HG03558 (cell line): ENCODE measurements at regions not wholly inside any gene's neighbourhood (a gene's known extent, or its start where the extent isn't known, plus 50 kb on each side); places are given as distances from the start of the nearest gene placed in this dataset.
"Not testable (repeated sequence)": the region's sequence is repeated elsewhere in the genome, so short reads cannot be mapped to it uniquely, and the experiment has no call there.

Experiments
- ATAC-seq: cut with Tn5 transposase; IDR thresholded peaks from one replicate; pipeline ENCODE4 v1.9.1; 2021; ENCODE audit warnings: moderate number of reproducible peaks; ENCODE audit not compliant: unreplicated experiment; ENCODE audit errors: extremely low read depth

DNA sequence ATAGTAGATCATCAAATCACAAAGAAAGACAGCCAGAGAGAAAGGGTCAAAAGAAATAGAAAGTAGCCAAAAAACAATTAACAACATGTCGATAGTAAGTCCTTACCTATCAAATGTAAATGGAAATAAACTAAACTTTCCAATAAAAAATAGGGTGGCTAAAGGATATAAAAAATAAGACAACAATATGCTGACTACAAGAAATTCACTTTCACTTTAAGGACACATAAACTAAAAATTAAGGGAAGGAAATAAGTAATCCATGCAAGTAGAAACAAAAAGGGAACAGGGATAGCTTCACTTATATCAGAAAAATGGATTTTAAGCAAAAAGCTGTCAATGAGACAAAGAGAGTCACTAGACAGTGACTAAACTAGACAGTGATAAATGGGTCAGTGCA is 903.9 kb upstream of the ZEB2 start:
- no peak for ATAC-seq

DNA sequence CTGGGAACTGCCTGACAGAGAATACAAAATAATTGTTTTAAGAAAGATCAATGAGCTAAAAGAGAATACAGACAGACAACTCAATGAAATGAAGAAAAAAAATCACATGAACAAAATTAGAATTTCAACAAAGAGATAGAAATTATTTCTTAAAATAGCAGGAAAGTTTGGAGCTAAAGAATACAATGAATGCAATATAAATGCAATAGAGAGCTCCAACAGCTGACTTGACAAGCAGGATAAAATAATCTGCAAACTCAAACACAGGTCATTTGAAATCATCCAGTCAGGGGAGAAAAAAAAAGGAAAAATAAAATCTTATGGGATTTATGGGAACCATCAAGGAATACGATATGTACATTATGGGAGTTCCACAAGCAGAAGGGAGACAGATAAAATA is 902.7 kb upstream of the ZEB2 start:
- ATAC-seq: no peak

DNA sequence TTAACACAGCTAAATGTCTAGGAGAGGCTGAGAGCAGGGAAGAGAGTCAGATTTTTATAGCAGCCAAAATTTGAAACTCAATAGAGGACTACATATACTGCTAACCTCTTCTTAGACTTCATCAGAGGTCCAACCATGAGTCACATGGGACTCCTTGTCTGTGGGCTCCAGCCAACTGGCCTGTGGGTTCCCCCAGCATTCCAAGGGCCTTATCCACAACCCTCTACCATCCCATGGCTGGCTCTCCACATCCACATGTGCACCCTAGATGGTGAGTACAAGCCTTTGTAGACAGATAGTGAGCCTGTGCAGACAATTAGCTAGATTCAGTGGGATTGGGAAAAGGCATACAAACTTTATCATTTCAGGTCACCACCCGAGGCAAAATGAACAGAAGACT is 901.9 kb upstream of the ZEB2 start:
- ATAC-seq: no peak

DNA sequence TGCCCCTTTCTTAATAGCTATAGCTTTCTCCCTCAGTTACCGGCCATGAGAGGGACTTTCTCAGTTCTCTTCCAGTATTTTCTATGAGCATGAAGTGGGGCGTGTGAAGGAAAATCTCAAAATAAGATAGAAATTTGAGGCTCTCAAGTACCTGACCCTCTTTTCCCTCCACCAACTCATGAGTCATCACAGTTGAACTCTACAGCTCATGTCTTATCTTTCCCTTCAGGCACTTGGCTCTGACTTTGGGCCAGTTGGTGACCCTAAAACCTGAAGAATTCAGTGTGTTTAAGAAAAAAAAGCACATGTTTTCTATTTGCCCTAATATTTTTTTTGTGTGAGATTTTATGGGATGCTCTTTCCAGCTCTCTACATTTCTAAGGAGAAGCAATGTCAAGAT is 896.7 kb upstream of the ZEB2 start:
- ATAC-seq: no peak

DNA sequence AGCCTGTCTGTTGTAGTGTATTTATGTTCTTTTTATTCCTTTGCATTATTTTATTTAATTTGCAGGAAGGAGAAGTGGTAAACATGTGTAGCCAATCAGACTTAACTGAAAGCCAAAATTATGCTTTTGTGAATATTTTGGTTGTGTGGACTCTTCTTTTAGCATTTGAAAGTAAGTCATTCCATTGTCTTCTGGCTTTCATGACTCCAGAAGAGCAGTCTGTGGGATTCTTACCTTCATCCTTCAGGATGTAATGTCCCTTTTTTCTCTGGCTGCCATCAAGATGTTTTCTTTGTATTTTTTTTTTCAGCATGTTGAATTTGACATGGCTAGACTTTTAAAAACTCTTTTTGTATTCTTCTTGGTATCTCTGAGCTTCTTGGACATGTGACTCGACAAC is 895.2 kb upstream of the ZEB2 start:
- no peak for ATAC-seq

DNA sequence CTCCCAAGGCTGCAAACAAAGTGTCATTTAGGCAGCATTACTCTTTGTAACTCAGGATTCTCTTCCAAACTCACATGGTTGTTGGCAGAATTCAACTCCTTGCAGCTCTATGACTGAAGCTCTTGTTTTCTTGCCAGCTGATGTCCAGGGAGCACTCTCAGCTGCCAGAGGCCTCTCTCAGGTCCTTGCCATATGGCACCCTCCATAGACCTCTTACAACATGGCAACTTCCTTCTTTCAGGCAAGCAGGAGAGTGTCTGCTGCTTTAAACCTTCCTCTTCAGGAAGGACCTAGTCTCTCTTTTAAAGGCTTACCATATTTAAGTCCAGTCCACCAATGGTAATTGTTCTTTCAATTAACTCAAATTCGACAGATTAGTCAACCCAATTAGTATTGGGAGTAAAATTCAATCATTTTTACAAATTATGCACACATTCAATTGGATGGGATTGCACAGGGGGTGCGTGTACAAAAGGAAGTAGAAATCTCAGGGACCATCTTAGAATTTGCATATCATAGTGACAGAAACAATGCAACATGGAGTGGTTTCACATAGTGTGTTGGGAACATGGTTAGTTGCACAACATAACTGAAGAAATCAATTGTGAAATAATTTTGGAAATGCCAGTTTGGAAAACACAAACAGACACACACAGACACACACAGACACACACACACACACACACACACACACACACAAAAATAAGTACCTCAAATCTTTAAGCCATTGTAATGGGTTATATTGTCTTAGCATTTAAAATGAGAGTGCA is 893.5 kb upstream of the ZEB2 start:
- no peak for ATAC-seq

DNA sequence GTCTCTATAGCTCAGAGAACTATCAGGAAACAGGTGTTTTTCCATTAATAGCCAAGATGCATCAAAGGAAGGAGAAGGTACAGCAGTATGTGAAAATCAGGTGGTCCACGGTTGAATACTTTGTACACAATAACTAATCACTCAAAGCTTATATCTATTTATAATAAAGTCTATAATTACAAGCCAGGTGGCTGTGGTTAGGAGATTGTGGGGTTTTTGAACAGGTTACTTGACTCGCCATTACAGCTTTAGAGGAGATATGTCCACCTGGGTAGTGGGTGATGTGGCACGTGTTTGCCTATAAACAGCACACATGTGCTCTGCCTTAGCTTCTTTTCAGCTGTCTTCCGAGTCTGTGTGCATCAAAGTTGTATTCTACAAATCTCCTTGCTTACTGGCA is 892.2 kb upstream of the ZEB2 start:
- ATAC-seq: peak; percentile 22

DNA sequence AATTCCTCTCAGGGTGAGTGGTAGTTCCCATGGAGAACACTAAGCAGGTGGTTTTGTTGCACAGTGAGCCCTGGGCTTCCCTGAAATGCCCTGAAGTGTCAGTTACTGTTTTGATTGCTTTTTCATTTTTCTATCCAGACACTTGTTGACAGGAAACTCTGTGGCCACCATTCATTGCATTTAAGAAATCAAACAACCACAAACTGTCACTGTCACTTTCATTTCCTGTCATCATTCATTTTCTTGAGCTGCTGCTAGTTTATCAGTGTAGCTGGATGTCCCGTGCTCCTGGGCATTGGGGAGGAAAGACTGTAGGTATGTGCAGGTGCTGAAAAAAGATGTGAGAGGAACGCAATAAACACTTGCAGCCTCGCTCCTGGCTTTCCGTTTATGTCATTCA is 891.6 kb upstream of the ZEB2 start:
- peak; percentile 88 for ATAC-seq

DNA sequence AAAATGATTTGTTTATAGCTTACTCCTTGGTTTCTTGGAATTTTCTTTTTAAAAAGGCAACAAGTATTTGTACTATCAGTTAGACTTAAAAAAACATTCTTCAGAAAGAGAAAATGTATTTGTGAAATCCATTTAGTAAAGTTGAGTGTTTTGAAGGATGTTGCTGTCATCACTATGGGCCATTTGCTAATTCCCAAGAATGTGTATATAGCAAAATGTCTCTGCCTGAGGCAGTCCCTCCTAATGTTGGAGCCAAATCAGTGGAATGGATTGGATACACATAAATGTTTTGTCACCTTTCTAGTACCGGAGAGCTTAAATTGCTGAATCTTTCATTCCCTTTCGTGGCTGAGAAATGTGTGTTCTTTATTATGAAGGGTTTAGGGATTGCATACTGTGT is 890.2 kb upstream of the ZEB2 start:
- no peak for ATAC-seq

DNA sequence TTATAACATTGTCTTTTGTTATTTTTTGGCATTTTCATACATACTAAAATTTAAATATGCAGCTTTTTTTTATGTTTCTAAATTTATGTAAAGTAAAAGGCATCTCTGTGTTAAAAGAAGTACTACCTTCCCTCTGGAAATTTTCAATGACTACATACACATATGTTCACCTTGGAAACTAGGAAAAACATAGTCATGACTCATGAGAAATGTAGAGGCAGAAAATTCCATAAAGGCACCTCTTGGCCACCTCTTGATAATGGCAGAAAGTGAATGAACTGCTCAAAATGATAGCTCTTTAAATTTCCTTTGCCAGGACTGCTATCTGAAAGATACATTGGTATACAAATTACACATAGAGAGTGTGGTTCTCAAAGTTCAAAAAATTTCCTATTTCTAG is 889.1 kb upstream of the ZEB2 start:
- ATAC-seq: no peak

DNA sequence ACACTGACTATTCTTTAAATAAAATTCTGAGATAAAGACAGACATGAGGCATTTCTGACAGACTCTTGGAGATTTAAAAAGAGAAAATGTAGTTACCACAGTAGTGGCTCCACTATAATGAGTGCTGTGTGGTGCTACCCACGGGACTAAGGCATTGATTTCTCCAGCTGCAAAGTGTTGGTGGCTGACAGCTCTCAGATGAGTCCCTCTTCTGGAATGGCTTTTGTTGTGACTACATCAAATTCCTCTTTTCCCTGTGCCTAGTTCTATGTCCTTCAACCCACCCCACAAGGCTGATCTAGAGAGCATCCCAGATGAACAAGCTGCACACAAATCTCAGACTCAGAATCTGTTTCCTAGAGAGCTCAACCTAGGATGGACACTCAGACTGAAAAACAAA is 884.8 kb upstream of the ZEB2 start:
- ATAC-seq: no peak

DNA sequence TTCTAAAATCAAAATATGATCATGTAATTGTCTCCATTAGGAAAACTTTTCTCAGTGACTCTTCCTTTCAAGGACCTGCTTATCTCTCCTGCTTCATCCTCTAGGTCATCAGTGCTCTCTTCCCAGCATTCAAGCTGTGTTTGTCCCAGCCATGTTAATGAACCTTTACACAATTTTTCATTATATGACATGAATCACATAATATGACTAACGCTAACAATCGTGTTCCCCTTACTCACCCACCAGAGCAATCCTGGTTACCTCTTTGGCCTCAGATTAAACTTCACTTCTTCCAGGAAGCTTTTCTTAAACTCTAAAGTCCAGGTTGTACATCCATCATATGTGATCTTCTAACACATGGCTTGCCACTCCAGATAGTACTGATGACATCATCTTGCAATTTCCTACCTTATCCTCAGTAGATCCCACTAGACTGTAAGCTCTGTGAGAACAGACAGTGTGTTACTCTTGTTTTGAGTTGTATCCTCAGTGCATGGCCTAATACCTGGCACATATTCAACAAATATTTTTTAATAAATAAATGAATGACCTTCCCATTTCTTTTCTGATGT is 882.9 kb upstream of the ZEB2 start:
- no peak for ATAC-seq

DNA sequence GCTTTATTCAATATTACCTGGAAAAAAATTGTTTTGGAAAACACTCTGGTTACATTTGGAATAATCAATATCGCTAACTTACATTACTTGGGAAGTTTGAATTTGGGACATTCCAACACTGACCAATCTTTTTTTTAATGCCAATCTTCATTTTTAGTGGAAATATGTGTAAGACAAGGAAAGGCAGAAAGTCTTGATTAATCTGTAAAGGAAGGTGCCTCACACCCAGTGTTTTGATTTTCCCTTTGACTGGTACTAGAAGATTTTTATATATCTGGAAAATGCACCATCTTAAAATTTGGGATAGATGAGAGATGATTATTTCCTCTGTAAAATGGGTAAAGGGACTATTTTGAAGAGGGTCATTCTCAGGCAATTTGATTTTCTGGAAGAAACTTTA is 879.2 kb upstream of the ZEB2 start:
- ATAC-seq: no peak

DNA sequence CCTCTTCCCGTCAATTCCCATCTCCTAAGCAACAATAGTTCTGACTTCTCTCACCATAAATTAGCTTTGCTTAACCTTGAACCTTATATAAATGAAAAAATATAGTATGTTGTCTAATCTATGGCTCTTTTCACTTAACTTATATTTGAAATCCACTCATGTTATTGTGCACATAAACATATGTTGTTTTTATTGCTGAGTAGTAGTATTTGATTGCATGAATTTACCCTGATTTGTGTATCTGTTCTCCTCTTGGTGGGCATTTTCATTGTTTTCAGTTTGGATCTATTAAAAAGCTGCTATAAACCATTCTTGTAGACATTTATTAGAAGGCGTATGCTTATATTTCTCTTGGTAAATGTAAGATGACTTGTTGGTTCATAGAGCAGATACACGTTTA is 874.3 kb upstream of the ZEB2 start:
- ATAC-seq: no peak

DNA sequence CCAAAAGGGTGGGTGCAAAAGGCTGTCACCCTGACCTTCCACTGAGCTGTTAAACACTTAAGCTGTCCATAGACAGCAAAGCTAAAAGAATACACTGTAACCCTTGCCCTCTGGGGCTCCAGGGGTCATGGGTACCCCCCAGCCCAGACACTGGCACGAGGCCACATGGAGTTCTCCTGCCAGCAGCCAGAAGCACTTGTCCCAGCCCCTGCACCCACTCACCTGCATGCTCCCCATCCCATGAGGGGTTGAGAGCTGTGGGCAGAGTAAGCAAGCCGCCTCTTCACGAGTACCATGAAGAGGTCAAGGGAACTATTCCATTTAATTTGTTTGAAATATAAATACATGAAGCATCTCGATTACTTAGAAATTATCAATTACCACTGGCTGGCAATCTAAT is 867.1 kb upstream of the ZEB2 start:
- no peak for ATAC-seq

DNA sequence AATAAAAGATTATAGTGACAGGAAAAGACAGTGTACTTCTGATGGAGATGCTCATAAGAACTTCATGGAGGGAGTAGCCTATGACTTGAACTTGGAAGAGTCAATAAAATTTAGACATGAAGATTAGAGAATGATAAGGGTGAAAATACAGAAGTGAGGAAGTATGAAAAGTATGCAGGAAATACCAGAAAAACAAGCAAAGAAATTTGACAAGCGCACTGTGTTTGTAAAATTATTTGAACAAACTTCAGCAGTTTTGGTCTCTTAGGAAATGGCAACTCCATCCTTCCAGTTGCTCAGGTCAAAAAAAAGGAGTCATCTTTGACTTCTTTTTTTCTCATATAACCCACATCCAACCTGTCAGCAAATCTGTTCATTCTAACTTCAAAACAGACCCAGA is 864.0 kb upstream of the ZEB2 start:
- no peak for ATAC-seq

DNA sequence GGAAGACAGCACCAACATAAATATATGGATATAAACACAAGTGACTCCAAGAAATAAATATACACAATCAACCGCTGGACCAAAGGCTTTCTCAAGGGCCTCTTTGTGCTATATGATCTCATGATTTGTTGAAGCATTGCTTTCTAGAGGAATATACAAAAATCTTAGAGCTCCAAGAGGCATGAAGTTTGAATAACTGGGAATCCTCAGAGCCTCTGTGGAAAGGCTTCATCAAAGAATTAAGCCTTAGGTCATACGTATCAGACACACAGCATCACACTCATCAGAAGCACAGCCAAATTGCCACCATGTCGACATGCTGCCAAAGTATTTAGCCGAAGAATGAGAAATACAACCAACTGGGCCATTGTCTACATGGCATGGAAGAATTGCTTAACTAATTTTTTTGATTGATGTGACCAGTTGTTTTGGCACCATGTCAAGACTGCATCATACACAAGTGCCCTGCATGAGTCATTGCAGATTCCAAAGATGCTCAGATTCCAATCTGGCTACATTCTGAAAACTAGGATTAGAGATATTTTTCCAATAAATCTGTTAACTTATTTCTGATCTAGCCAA is 860.6 kb upstream of the ZEB2 start:
- ATAC-seq: no peak

DNA sequence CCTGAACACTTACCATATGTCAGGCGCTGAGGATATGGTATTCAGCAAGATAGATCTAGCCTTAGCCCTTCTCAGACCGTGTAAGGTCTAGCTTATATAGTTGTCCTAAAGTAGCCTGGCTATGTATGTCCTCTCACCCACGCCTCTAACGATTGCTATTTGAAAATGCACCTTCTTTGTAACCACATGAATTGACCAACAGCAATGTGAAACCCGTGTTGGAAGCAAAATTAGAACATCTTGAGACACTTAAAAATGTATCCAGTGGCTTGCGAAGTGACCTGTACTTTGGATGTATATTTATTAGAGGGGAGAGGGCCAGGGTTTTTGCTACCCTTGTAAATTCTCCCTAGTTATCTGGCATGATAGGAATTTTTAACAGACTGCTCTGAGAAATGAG is 860.0 kb upstream of the ZEB2 start:
- no peak for ATAC-seq

DNA sequence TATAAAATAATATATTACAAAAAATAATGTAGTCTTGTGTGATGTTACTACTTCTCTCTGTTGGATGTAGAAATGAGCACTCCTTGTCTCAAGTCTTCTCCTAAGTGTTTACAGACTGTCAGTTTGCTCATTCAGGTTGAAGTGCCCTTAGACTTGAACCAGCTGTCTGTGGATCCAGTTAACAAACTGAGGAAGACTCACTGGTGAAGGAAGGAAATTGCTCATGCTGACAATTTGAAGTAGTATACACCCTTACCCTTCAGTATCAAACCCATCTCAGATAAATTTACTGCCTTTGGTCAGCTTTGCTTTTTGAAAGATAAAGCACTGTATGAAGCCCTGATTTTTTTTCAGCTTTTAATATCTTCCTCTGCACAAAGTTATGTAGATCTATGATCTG is 854.2 kb upstream of the ZEB2 start:
- no peak for ATAC-seq

DNA sequence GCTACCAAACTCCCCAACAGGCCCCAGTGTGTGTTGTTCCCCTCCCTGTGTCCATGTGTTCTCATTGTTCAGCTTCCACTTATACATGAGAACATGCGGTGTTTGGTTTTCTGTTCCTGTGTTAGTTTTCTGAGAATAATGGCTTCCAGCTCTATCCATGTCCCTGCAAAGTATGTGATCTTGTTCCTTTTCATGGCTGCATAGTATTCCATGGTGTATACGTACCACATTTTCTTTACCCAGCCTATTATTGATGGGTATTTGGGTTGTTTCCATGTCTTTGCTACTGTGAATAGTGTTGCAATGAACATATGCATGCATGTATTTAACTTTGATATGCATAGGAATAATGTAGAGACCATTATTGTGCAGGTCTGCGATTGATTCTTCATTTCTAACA is 847.4 kb upstream of the ZEB2 start:
- not testable (repeated sequence) for ATAC-seq

DNA sequence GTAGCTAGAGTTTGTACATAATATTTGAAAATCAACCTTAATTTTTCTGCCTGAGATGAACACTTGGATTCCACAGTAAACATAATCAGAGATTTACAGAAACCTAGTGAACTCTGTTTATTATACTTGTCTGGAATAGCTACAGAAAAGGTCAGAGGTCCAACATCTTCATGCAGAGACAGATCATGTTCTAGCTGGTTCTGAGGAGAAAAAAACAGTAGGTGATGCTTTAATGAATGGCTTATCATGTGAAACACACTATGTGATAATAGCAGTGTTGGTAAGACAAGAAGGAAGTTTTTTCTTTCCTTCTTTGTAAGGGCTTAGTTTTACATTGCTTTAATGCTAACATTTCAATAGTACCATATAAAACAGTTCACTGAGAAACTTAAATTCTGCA is 846.4 kb upstream of the ZEB2 start:
- no peak for ATAC-seq
